Esophagus muscularis mucosa (tissue), 3 donors: ENCODE measurements at regions not wholly inside any gene's neighbourhood (a gene's known extent, or its start where the extent isn't known, plus 50 kb on each side); places are given as distances from the start of the nearest gene placed in this dataset.

Source experiments
- CTCF ChIP-seq, 3 experiments: fragments of 200-600 bp in 2 of 3; fragments of 450-650 bp in 1 of 3; sonication (generic) in 2 of 3; IDR thresholded peaks; one replicate each; pipeline ENCODE4 v1.5.1; 2017 to 2019; ENCODE audit warnings: antibody characterized with exemption in 3 of 3, mild to moderate bottlenecking in 2 of 3, moderate library complexity in 1 of 3
- POLR2AphosphoS5 ChIP-seq, 2 donors: sonication (generic); formaldehyde crosslinking; IDR thresholded peaks; one replicate each; pipeline ENCODE4 v1.6.1; 2017; ENCODE audit warnings: antibody characterized with exemption in 2 of 2

- TF ChIP-seq POLR2AphosphoS5 (IDR thresholded peaks at IDR 0.05), result no peak
- no peak for TF ChIP-seq CTCF (IDR thresholded peaks at IDR 0.05)
Measured at GRCh38 chrX:121932688-121933087, 885.3 kb downstream of the GLUD2 start.
